ENCODE measurements at regions not wholly inside any gene's neighbourhood (a gene's known extent, or its start where the extent isn't known, plus 50 kb on each side); places are given as distances from the start of the nearest gene placed in this dataset.

- peaks cover 0 to 5% of the 10 kb centered on the region in 2 experiments for H3K27me3 ChIP-seq (ENCODE audit: control insufficient read depth in 1 of 2, insufficient read depth in 1 of 2, low read length in 2 of 2)
- H3K18ac ChIP-seq (ENCODE audit: low read depth in 1 of 2, low read length in 2 of 2) = no peak overlapping the region
- H2BK12ac ChIP-seq (ENCODE audit: low read length in 2 of 2) = no peak overlapping the region
- no peak overlapping the region for H4K8ac ChIP-seq (ENCODE audit: low read length)
- no peak overlapping the region for H3K4ac ChIP-seq (ENCODE audit: low read depth in 1 of 2, low read length in 2 of 2)
- DNase-seq = no peak
- H3K79me1 ChIP-seq (replicated peaks; ENCODE audit: low read length, poor library complexity, severe bottlenecking) = no peaks in the 10 kb centered on the region
- H3K4me1 ChIP-seq (ENCODE audit: control insufficient read depth, insufficient read depth, low read depth, low read length) = no peaks in the 10 kb centered on the region
- H3K14ac ChIP-seq (ENCODE audit: low read length in 2 of 2) = no peak overlapping the region
- WGBS = 61% methylated on average over 3 of the region's 4 CpGs
- no peak overlapping the region for H3K4me2 ChIP-seq (ENCODE audit: low read length, poor library complexity, severe bottlenecking)
- no peaks in the 10 kb centered on the region for H3K9me3 ChIP-seq (ENCODE audit: control insufficient read depth, low read length)
- no peak overlapping the region for H3K4me3 ChIP-seq (ENCODE audit: insufficient read depth in 1 of 2, low read depth in 1 of 2, low read length in 2 of 2)
- H3K36me3 ChIP-seq (ENCODE audit: control insufficient read depth in 1 of 2, insufficient read depth in 2 of 2, low read depth in 1 of 2, low read length in 2 of 2) = no peaks in the 10 kb centered on the region
- no peak overlapping the region for H3K23ac ChIP-seq (ENCODE audit: low read length in 2 of 2)
- H2AK5ac ChIP-seq (ENCODE audit: low read length, severe bottlenecking) = no peak overlapping the region
- no peak overlapping the region for H2BK15ac ChIP-seq (ENCODE audit: low read depth, poor library complexity, severe bottlenecking)
- no peak overlapping the region for H2BK120ac ChIP-seq (ENCODE audit: low read depth, low read length)
- no peak overlapping the region for H4K91ac ChIP-seq (ENCODE audit: low read length)
- no peak overlapping the region for H3K27ac ChIP-seq (ENCODE audit: low read length, poor library complexity, severe bottlenecking)
- no peak overlapping the region for H3K9ac ChIP-seq (ENCODE audit: low read length)
- H2BK5ac ChIP-seq (ENCODE audit: low read depth, low read length, poor library complexity, severe bottlenecking) = no peak overlapping the region
- H2AFZ ChIP-seq (ENCODE audit: low read depth, low read length) = no peak overlapping the region
Observed at GRCh38 chr10:128908499-128908898, 558.5 kb upstream of the MGMT start.

GRCh38 chr10:128912568-128913311 lies 554.3 kb upstream of the MGMT start:
- no peak overlapping the region for H3K4me2 ChIP-seq (ENCODE audit: low read length, poor library complexity, severe bottlenecking)
- H3K23ac ChIP-seq (ENCODE audit: low read length in 2 of 2) = no peak overlapping the region
- H3K9ac ChIP-seq (ENCODE audit: low read length) = no peak overlapping the region
- no peak overlapping the region for H2AFZ ChIP-seq (ENCODE audit: low read depth, low read length)
- no peak overlapping the region for H3K4me3 ChIP-seq (ENCODE audit: insufficient read depth in 1 of 2, low read depth in 1 of 2, low read length in 2 of 2)
- no peak overlapping the region for H2BK120ac ChIP-seq (ENCODE audit: low read depth, low read length)
- H2BK5ac ChIP-seq (ENCODE audit: low read depth, low read length, poor library complexity, severe bottlenecking) = no peak overlapping the region
- no peak for DNase-seq
- H3K27me3 ChIP-seq (ENCODE audit: control insufficient read depth in 1 of 2, insufficient read depth in 1 of 2, low read length in 2 of 2) = peaks cover 0 to 13% of the 10 kb centered on the region in 2 experiments
- no peak overlapping the region for H3K18ac ChIP-seq (ENCODE audit: low read depth in 1 of 2, low read length in 2 of 2)
- H3K36me3 ChIP-seq (ENCODE audit: control insufficient read depth in 1 of 2, insufficient read depth in 2 of 2, low read depth in 1 of 2, low read length in 2 of 2) = no peaks in the 10 kb centered on the region
- no peak overlapping the region for H3K4ac ChIP-seq (ENCODE audit: low read depth in 1 of 2, low read length in 2 of 2)
- no peak overlapping the region for H2AK5ac ChIP-seq (ENCODE audit: low read length, severe bottlenecking)
- no peak overlapping the region for H2BK12ac ChIP-seq (ENCODE audit: low read length in 2 of 2)
- no peak overlapping the region for H3K14ac ChIP-seq (ENCODE audit: low read length in 2 of 2)
- no peaks in the 10 kb centered on the region for H3K9me3 ChIP-seq (ENCODE audit: control insufficient read depth, low read length)
- no peak overlapping the region for H3K27ac ChIP-seq (ENCODE audit: low read length, poor library complexity, severe bottlenecking)
- no peak overlapping the region for H4K91ac ChIP-seq (ENCODE audit: low read length)
- H4K8ac ChIP-seq (ENCODE audit: low read length) = no peak overlapping the region
- no peaks in the 10 kb centered on the region for H3K4me1 ChIP-seq (ENCODE audit: control insufficient read depth, insufficient read depth, low read depth, low read length)
- no peaks in the 10 kb centered on the region for H3K79me1 ChIP-seq (replicated peaks; ENCODE audit: low read length, poor library complexity, severe bottlenecking)
- 61% methylated on average over 6 of the region's 6 CpGs for WGBS
- H2BK15ac ChIP-seq (ENCODE audit: low read depth, poor library complexity, severe bottlenecking) = no peak overlapping the region

- H3K14ac ChIP-seq (ENCODE audit: low read length in 2 of 2) = no peak overlapping the region
- DNase-seq = no peak
- no peak overlapping the region for H4K91ac ChIP-seq (ENCODE audit: low read length)
- H2AK5ac ChIP-seq (ENCODE audit: low read length, severe bottlenecking) = no peak overlapping the region
- no peak overlapping the region for H3K23ac ChIP-seq (ENCODE audit: low read length in 2 of 2)
- no peak overlapping the region for H3K18ac ChIP-seq (ENCODE audit: low read depth in 1 of 2, low read length in 2 of 2)
- H4K8ac ChIP-seq (ENCODE audit: low read length) = no peak overlapping the region
- no peaks in the 10 kb centered on the region for H3K9me3 ChIP-seq (ENCODE audit: control insufficient read depth, low read length)
- H3K27ac ChIP-seq (ENCODE audit: low read length, poor library complexity, severe bottlenecking) = no peak overlapping the region
- no peak overlapping the region for H2BK5ac ChIP-seq (ENCODE audit: low read depth, low read length, poor library complexity, severe bottlenecking)
- no peak overlapping the region for H2BK15ac ChIP-seq (ENCODE audit: low read depth, poor library complexity, severe bottlenecking)
- H2BK12ac ChIP-seq (ENCODE audit: low read length in 2 of 2) = no peak overlapping the region
- no peak overlapping the region for H3K4me3 ChIP-seq (ENCODE audit: insufficient read depth in 1 of 2, low read depth in 1 of 2, low read length in 2 of 2)
- no peak overlapping the region for H3K4ac ChIP-seq (ENCODE audit: low read depth in 1 of 2, low read length in 2 of 2)
- H2BK120ac ChIP-seq (ENCODE audit: low read depth, low read length) = no peak overlapping the region
- no peaks in the 10 kb centered on the region for H3K4me1 ChIP-seq (ENCODE audit: control insufficient read depth, insufficient read depth, low read depth, low read length)
- 89% methylated on average over 9 of the region's 9 CpGs for WGBS
- H3K27me3 ChIP-seq (ENCODE audit: control insufficient read depth in 1 of 2, insufficient read depth in 1 of 2, low read length in 2 of 2) = peaks cover 0 to 13% of the 10 kb centered on the region in 2 experiments
- H3K9ac ChIP-seq (ENCODE audit: low read length) = no peak overlapping the region
- no peaks in the 10 kb centered on the region for H3K79me1 ChIP-seq (replicated peaks; ENCODE audit: low read length, poor library complexity, severe bottlenecking)
- H2AFZ ChIP-seq (ENCODE audit: low read depth, low read length) = no peak overlapping the region
- no peak overlapping the region for H3K4me2 ChIP-seq (ENCODE audit: low read length, poor library complexity, severe bottlenecking)
- no peaks in the 10 kb centered on the region for H3K36me3 ChIP-seq (ENCODE audit: control insufficient read depth in 1 of 2, insufficient read depth in 2 of 2, low read depth in 1 of 2, low read length in 2 of 2)
Observed at GRCh38 chr10:128914681-128915080, 552.4 kb upstream of the MGMT start.

- Histone ChIP-seq H3K9ac (ENCODE audit: low read length) (no peak overlapping the region), H3K23ac (ENCODE audit: low read length in 2 of 2) (no peak overlapping the region), H2BK5ac (ENCODE audit: low read depth, low read length, poor library complexity, severe bottlenecking) (no peak overlapping the region), H3K36me3 (ENCODE audit: control insufficient read depth in 1 of 2, insufficient read depth in 2 of 2, low read depth in 1 of 2, low read length in 2 of 2) (no peaks in the 10 kb centered on the region), H3K27ac (ENCODE audit: low read length, poor library complexity, severe bottlenecking) (no peak overlapping the region), H2BK15ac (ENCODE audit: low read depth, poor library complexity, severe bottlenecking) (no peak overlapping the region), H3K79me1 (replicated peaks; ENCODE audit: low read length, poor library complexity, severe bottlenecking) (no peaks in the 10 kb centered on the region), H2BK120ac (ENCODE audit: low read depth, low read length) (no peak overlapping the region), H4K8ac (ENCODE audit: low read length) (no peak overlapping the region), H3K27me3 (ENCODE audit: control insufficient read depth in 1 of 2, insufficient read depth in 1 of 2, low read length in 2 of 2) (peaks cover 0 to 13% of the 10 kb centered on the region in 2 experiments), H3K4me1 (ENCODE audit: control insufficient read depth, insufficient read depth, low read depth, low read length) (no peaks in the 10 kb centered on the region), H3K9me3 (ENCODE audit: control insufficient read depth, low read length) (no peaks in the 10 kb centered on the region), H4K91ac (ENCODE audit: low read length) (no peak overlapping the region), H3K4ac (ENCODE audit: low read depth in 1 of 2, low read length in 2 of 2) (no peak overlapping the region), H3K18ac (ENCODE audit: low read depth in 1 of 2, low read length in 2 of 2) (no peak overlapping the region), H3K4me2 (ENCODE audit: low read length, poor library complexity, severe bottlenecking) (no peak overlapping the region), H3K4me3 (ENCODE audit: insufficient read depth in 1 of 2, low read depth in 1 of 2, low read length in 2 of 2) (no peak overlapping the region), H2AK5ac (ENCODE audit: low read length, severe bottlenecking) (no peak overlapping the region), H2AFZ (ENCODE audit: low read depth, low read length) (no peak overlapping the region), H2BK12ac (ENCODE audit: low read length in 2 of 2) (no peak overlapping the region), H3K14ac (ENCODE audit: low read length in 2 of 2) (no peak overlapping the region)
- DNase-seq = no peak
- WGBS = 80% methylated on average over 7 of the region's 10 CpGs
Observed at GRCh38 chr10:128915630-128916029, 551.4 kb upstream of the MGMT start.

Data from mesenchymal stem cell (in vitro differentiated cells and primary cell).